SK-N-MC (cell line): ENCODE measurements at regions not wholly inside any gene's neighbourhood (a gene's known extent, or its start where the extent isn't known, plus 50 kb on each side); places are given as distances from the start of the nearest gene placed in this dataset.

Experiments
- EZH2 ChIP-seq: fragments of 200-600 bp; sonication (generic); IDR thresholded peaks from one replicate; pipeline ENCODE4 v1.6.1; 2017; ENCODE audit warnings: antibody characterized with exemption
- FOXP2 ChIP-seq: optimal IDR thresholded peaks from 2 replicates; pipeline ENCODE3; 2011; ENCODE audit warnings: mild to moderate bottlenecking, moderate library complexity; ENCODE audit not compliant: insufficient read depth; ENCODE audit errors: extremely low read length, control extremely low read depth
- POLR2AphosphoS5 ChIP-seq: IDR thresholded peaks from 2 replicates; pipeline ENCODE4 v1.6.1; 2012; ENCODE audit warnings: mild to moderate bottlenecking, low read depth, low read length, borderline replicate concordance

- TF ChIP-seq POLR2AphosphoS5, result no peak
- no peak for TF ChIP-seq EZH2
- no peak for TF ChIP-seq FOXP2
These were observed 437.3 kb upstream of the NDST3 start for GRCh38 chr4:117596917-117597480.
